K562 (cell line): ENCODE measurements at regions not wholly inside any gene's neighbourhood (a gene's known extent, or its start where the extent isn't known, plus 50 kb on each side); places are given as distances from the start of the nearest gene placed in this dataset.
A peak's percentile ranks its signal among the peaks of the same experiment; 100 is the strongest.

ENCODE experiments used
- ATAC-seq: fragments of 200-7000 bp; cut with Tn5 transposase; 3 replicates; pipeline ENCODE4 v1.9.1; 2020; ENCODE audit warnings: moderate library complexity
- BruUV-seq: library from RNA; stranded (reverse); fragments of 400-500 nt; replicated peaks from 2 replicates; lab custom pipeline; 2021; lab: Mats Ljungman, UMichigan
- CTCF ChIA-PET: fragments of 300-600 bp; formaldehyde crosslinking; extraction: SDS; loops from one replicate; lab custom pipeline; 2021; ENCODE audit warnings: low intra/inter-chr PET ratio; lab: Yijun Ruan, JAX
- POLR2A ChIA-PET: fragments of 300-600, 350-650 bp; sonication (Branson Sonifier 250); formaldehyde crosslinking; extraction: SDS; loops from one replicate; lab custom pipeline; 2021; ENCODE audit warnings: antibody characterized with exemption, inconsistent platforms; lab: Yijun Ruan, JAX
- DNase-seq, 4 experiments: peaks; one replicate each; pipeline versions ENCODE4 v3.0.0 to v3.0.0-alpha.2; 2011 to 2018; ENCODE audit warnings: low spot score in 3 of 4, mixed read lengths in 3 of 4; ENCODE audit errors: extremely low read depth in 1 of 4
- FAIRE-seq: peaks from 2 replicates; lab custom pipeline; 2011; peaks lifted over from hg19 to GRCh38; lab: Jason Lieb, UNC
- H2AFZ ChIP-seq: 2 replicates; pipeline ENCODE4 v1.6.0; 2011; ENCODE audit warnings: low read depth, low read length, control low read depth, inconsistent platforms
- H3K27ac ChIP-seq: fragments of 200-600 bp; 3 replicates; pipeline ENCODE4 v1.8.0; 2011; ENCODE audit warnings: low read depth, mild to moderate bottlenecking, control low read depth, inconsistent platforms, low read length, moderate library complexity, mixed read lengths; ENCODE audit errors: extremely low read depth
- H3K27me3 ChIP-seq, 2 experiments: fragments of 300-600 bp in 1 of 2; 2 replicates in 1 of 2; 3 replicates in 1 of 2; pipeline versions ENCODE4 v1.6.0 to v1.8.0; 2011; ENCODE audit warnings: inconsistent platforms in 2 of 2, low read length in 2 of 2, mild to moderate bottlenecking in 1 of 2, mixed read lengths in 1 of 2, moderate library complexity in 1 of 2; ENCODE audit not compliant: control insufficient read depth in 2 of 2, insufficient read depth in 2 of 2
- H3K36me3 ChIP-seq: fragments of 300-600 bp; 3 replicates; pipeline ENCODE4 v1.8.0; 2011; ENCODE audit warnings: mild to moderate bottlenecking, low read length, inconsistent platforms; ENCODE audit not compliant: control insufficient read depth, insufficient read depth
- H3K4me1 ChIP-seq, 2 experiments: fragments of 200-600 bp in 1 of 2; replicated peaks in 1 of 2; 2 replicates in 1 of 2; 3 replicates in 1 of 2; pipeline versions ENCODE4 v1.5.1 to v1.8.0; 2011; ENCODE audit warnings: inconsistent platforms in 2 of 2, low read length in 2 of 2, mild to moderate bottlenecking in 1 of 2, mixed read lengths in 1 of 2, moderate library complexity in 1 of 2; ENCODE audit not compliant: control insufficient read depth in 2 of 2, insufficient read depth in 2 of 2
- H3K4me2 ChIP-seq: 2 replicates; pipeline ENCODE4 v1.6.1; 2011; ENCODE audit warnings: low read length, control low read depth, inconsistent platforms, mixed read lengths; ENCODE audit not compliant: insufficient read depth
- H3K4me3 ChIP-seq: fragments of 200-600 bp; sonication (generic), shearing (Covaris generic); 2 replicates; pipeline ENCODE4 v1.5.1; 2016; ENCODE audit warnings: control low read depth, inconsistent platforms
- H3K79me2 ChIP-seq: fragments of 200-600 bp; 3 replicates; pipeline ENCODE4 v1.8.0; 2011; ENCODE audit warnings: low read length, inconsistent platforms; ENCODE audit not compliant: control insufficient read depth, insufficient read depth
- H3K9ac ChIP-seq, 2 experiments: 2 replicates each; pipeline versions ENCODE4 v1.6.0 to v1.6.1; 2011; ENCODE audit warnings: low read depth in 2 of 2, low read length in 2 of 2, control low read depth in 1 of 2, inconsistent platforms in 1 of 2, mild to moderate bottlenecking in 1 of 2, mixed read lengths in 1 of 2; ENCODE audit not compliant: insufficient read depth in 1 of 2
- H3K9me1 ChIP-seq: one replicate; pipeline ENCODE4 v1.6.0; 2011; ENCODE audit warnings: inconsistent platforms, mild to moderate bottlenecking, low read length, moderate library complexity; ENCODE audit not compliant: control insufficient read depth, insufficient read depth
- H3K9me3 ChIP-seq: replicated peaks from 2 replicates; pipeline ENCODE4 v1.5.1; 2011; ENCODE audit warnings: low read depth, low read length, inconsistent platforms; ENCODE audit not compliant: control insufficient read depth, insufficient read depth
- H4K20me1 ChIP-seq: replicated peaks from 2 replicates; pipeline ENCODE4 v1.6.1; 2011; ENCODE audit warnings: low read length, inconsistent platforms, mixed read lengths; ENCODE audit not compliant: control insufficient read depth, insufficient read depth
- BRF2 ChIP-seq: IDR thresholded peaks from 3 replicates; pipeline ENCODE4 v1.6.1; 2011; ENCODE audit warnings: borderline replicate concordance, mild to moderate bottlenecking; ENCODE audit not compliant: insufficient read length, insufficient read depth
- CEBPG ChIP-seq, 3 experiments: fragments of 200-800 bp in 1 of 3; sonication (Bioruptor generic) in 1 of 3; sonication (generic) in 1 of 3; formaldehyde crosslinking in 1 of 3; IDR thresholded peaks in 2 of 3; conservative IDR thresholded peaks in 1 of 3; 2 replicates each; pipeline versions ENCODE4 v1.6.1 to v1.8.0; 2016 to 2022; ENCODE audit warnings: missing compliant biosample characterization in 2 of 3, missing genetic modification characterization in 2 of 3, mild to moderate bottlenecking in 1 of 3, missing genetic modification reagents in 1 of 3
- CHD4 ChIP-seq: fragments of 200-600 bp; sonication (generic); IDR thresholded peaks from 3 replicates; pipeline ENCODE4 v1.6.1; 2012; ENCODE audit warnings: low read depth, mild to moderate bottlenecking, mixed read lengths, low read length, inconsistent platforms; ENCODE audit not compliant: insufficient read depth, insufficient replicate concordance, poor library complexity, severe bottlenecking
- DDX20 ChIP-seq: fragments of 450-650 bp; IDR thresholded peaks from 2 replicates; pipeline ENCODE4 v1.6.1; 2016; ENCODE audit warnings: missing genetic modification characterization, low read depth, mild to moderate bottlenecking, missing compliant biosample characterization, moderate library complexity
- SLC30A9 ChIP-seq: fragments of 250-450 bp; sonication (Bioruptor Pico); IDR thresholded peaks from 2 replicates; pipeline ENCODE4 v1.8.0; 2022; ENCODE audit warnings: mild to moderate bottlenecking, moderate library complexity
- TBP ChIP-seq: optimal IDR thresholded peaks from 2 replicates; pipeline ENCODE3; 2011; ENCODE audit warnings: low read depth, low read length, improper control_type of control experiment
- ZNF121 ChIP-seq: sonication (generic); formaldehyde crosslinking; conservative IDR thresholded peaks from 2 replicates; pipeline ENCODE4 v1.8.0; 2022; ENCODE audit warnings: missing genetic modification reagents
- ZNF24 ChIP-seq: fragments of 450-650 bp; IDR thresholded peaks from 2 replicates; pipeline ENCODE4 v1.6.1; 2016
- ZNF274 ChIP-seq: IDR thresholded peaks from 2 replicates; pipeline ENCODE4 v1.6.1; 2011; ENCODE audit warnings: low read depth, mild to moderate bottlenecking, low read length, moderate library complexity, borderline replicate concordance
- ZNF282 ChIP-seq: sonication (generic); formaldehyde crosslinking; IDR thresholded peaks from 2 replicates; pipeline ENCODE4 v1.8.1; 2023; ENCODE audit warnings: missing genetic modification reagents
- ZNF589 ChIP-seq: fragments of 200-800 bp; sonication (Bioruptor generic); IDR thresholded peaks from 2 replicates; pipeline ENCODE4 v1.6.1; 2016; ENCODE audit warnings: low read depth, missing genetic modification characterization, missing compliant biosample characterization
- WGBS: fragments of 100-300 bp; shearing (Covaris generic); methylation state at CpG from one replicate; pipeline ENCODE4 v1.1.6; 2016; ENCODE audit warnings: low coverage, mixed read lengths; ENCODE audit not compliant: insufficient coverage; ENCODE audit errors: missing lambda C conversion rate; 5-methylcytosine and 5-hydroxymethylcytosine counted together
- in situ Hi-C: fragments of 300-500 bp; cut with MboI; formaldehyde crosslinking; loops from 4 replicates; pipeline ENCODE4 v1.15.0; 2018; ENCODE audit warnings: inconsistent platforms, mixed read lengths
- intact Hi-C: fragments of 100-400 bp; cut with micrococcal nuclease; formaldehyde crosslinking; loops from 2 replicates; pipeline ENCODE4 v1.14.2; 2022

GRCh38 chr10:53064614-53065013 lies 292.0 kb upstream of the MBL2 start:
- BruUV-seq = no TSS peak

GRCh38 chr10:53063805-53064204 lies 291.2 kb upstream of the MBL2 start:
- Histone ChIP-seq H3K9me1 (no peaks in the 10 kb centered on the region), H4K20me1 (no peaks in the 10 kb centered on the region), H3K27me3 (no peaks in the 10 kb centered on the region), H3K4me3 (no peak overlapping the region), H3K79me2 (no peaks in the 10 kb centered on the region), H3K9me3 (peaks cover 2% of the 10 kb centered on the region; the same call in 1 of the 2 replicates), H3K4me1 (no peaks in the 10 kb centered on the region), H2AFZ (no peak overlapping the region), H3K4me2 (no peak overlapping the region), H3K9ac (no peak overlapping the region), H3K36me3 (no peaks in the 10 kb centered on the region), H3K27ac (no peak overlapping the region)
- DNase-seq (no peak), FAIRE-seq (no peak), ATAC-seq (no peak)
- ChIA-PET POLR2A (no interaction called here), CTCF (no interaction called here)
- in situ Hi-C loops (no loop called here), intact Hi-C loops (no loop called here)
- TF ChIP-seq DDX20 (tag) = no peak
- TF ChIP-seq ZNF274 = no peak
- no peak for TF ChIP-seq CHD4
- TF ChIP-seq CEBPG (CRISPR knock-in tag; IDR thresholded peaks at IDR 0.05) = no peak
- peak in 1 of 2 experiments; percentile 62; a peak in 2 of 4 replicates for TF ChIP-seq CEBPG (tag; conservative IDR thresholded peaks at IDR 0.05 in 1 of 2, IDR thresholded peaks at IDR 0.05 in 1 of 2)
- 0% methylated on average over 3 of the region's 3 CpGs for WGBS
- no TSS peak for BruUV-seq

More at GRCh38 chr10:53064614-53065013, 292.0 kb upstream of the MBL2 start:
- Histone ChIP-seq H3K9ac (no peak overlapping the region), H3K27ac (no peak overlapping the region), H3K4me2 (no peak overlapping the region), H3K9me3 (peaks cover 2% of the 10 kb centered on the region; the same call in 1 of the 2 replicates), H3K9me1 (no peaks in the 10 kb centered on the region), H3K4me1 (no peaks in the 10 kb centered on the region), H4K20me1 (no peaks in the 10 kb centered on the region), H3K4me3 (no peak overlapping the region), H3K36me3 (no peaks in the 10 kb centered on the region), H3K79me2 (no peaks in the 10 kb centered on the region), H3K27me3 (no peaks in the 10 kb centered on the region), H2AFZ (no peak overlapping the region)
- DNase-seq (no peak), ATAC-seq (no peak), FAIRE-seq (no peak)
- in situ Hi-C loops (no loop called here), intact Hi-C loops (no loop called here)
- WGBS = 0% methylated on average over 2 of the region's 2 CpGs
- CTCF ChIA-PET = no interaction called here
- TF ChIP-seq ZNF589 (CRISPR knock-in tag) = no peak
- no peak for TF ChIP-seq ZNF121 (CRISPR knock-in tag)
- no peak for TF ChIP-seq BRF2
- TF ChIP-seq ZNF282 = no peak
- TF ChIP-seq TBP = no peak
- TF ChIP-seq SLC30A9 = no peak
- TF ChIP-seq ZNF24 = no peak
- POLR2A ChIA-PET = no interaction called here
